GM18867 (cell line): ENCODE measurements at regions not wholly inside any gene's neighbourhood (a gene's known extent, or its start where the extent isn't known, plus 50 kb on each side); places are given as distances from the start of the nearest gene placed in this dataset.
"Not testable (repeated sequence)": the region's sequence is repeated elsewhere in the genome, so short reads cannot be mapped to it uniquely, and the experiment has no call there.

ENCODE experiments used
- ATAC-seq: cut with Tn5 transposase; IDR thresholded peaks from one replicate; pipeline ENCODE4 v1.9.1; 2021; ENCODE audit warnings: mild to moderate bottlenecking, moderate library complexity; ENCODE audit not compliant: unreplicated experiment

DNA sequence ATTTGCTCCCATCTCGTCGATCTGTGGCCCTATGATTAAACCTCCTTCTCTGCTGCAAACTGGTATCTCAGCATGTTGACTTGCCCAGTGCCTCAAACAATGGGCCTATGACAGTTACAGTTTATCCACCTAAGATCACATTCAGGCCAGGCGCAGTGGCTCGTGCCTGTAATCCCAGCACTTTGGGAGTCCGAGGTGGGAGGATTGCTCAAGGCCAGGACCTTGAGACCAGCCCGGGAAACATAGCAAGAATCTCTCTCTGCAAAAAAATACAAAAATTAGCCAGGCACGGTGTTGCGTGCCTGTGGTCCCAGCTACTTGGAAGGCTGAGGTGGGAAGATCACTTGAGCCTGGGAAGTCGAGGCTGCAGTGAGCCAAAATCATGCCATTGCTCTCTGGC is 79.8 kb upstream of the ADGRL1 start:
- ATAC-seq, result not testable (repeated sequence)

DNA sequence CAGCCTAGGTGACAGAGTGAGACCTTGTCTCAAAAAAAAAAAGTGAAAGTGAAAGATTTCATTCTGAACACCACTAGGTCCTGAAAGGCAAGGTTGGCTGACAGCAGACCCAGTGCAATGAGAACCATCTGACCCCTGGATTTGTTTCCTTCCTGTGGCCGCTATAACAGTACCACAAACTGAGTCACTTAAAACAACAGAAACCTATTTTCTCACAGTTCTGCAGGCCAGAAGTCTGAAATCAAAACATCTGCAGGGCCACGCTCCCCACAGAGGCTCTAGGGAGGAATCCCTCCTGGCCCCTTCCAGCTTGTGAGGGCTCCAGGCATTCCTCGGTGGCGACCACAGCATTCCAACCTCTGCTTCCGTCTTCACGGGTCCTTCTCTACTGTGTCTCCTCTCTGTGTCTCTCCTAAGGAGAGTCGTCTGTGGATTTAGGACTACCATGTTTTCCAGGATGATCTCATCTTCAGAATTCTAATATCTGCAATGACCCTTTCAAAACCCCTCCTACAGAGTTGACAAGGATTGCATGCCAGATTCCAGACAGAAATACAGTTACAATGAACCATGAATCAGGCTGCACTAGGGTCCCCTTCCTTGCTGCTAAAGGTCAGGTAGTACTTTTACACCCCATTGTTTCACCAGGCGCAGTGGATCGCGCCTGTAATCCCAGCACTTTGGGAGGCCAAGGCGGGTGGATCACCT is 78.0 kb upstream of the ADGRL1 start:
- peak; percentile 78 for ATAC-seq

DNA sequence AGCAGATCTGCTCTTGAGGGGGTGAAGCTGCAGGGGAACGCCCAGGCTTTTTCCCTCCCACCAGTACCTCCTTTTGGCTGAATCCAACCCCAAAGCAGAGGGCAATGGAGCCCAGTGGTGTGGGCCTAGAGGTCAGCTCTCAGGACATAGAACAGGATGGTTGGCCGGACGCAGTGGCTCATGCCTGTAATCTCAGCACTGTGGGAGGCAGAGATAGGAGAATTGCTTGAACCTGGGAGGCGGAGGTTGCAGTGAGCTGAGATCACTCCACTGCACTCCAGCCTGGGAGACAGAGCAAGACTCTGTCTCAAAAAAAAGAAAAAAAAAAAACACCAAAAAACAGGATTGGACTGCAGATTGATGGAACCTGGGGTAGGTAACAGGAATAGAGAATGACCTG is 73.3 kb upstream of the ADGRL1 start:
- ATAC-seq, result not testable (repeated sequence)

DNA sequence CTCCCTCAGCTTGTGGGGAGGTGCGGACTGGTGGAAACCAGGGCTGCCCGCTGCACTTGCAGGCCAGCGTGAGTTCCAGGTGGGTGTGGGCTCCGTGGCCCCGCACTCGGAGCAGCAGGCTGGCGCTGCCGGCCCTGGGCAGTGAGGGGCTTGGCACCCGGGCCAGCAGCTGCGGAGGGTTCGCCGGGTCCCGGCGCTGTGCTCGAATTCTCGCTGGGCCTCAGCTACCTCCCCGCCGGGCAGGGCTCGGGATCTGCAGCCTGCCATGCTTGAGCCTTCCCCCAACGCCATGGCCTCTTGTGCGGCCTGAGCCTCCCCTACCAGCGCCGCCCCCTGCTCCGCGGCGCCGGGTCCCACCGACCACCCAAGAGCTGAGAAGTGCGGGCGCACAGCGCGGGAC is 71.6 kb upstream of the ADGRL1 start:
- ATAC-seq, result no peak

DNA sequence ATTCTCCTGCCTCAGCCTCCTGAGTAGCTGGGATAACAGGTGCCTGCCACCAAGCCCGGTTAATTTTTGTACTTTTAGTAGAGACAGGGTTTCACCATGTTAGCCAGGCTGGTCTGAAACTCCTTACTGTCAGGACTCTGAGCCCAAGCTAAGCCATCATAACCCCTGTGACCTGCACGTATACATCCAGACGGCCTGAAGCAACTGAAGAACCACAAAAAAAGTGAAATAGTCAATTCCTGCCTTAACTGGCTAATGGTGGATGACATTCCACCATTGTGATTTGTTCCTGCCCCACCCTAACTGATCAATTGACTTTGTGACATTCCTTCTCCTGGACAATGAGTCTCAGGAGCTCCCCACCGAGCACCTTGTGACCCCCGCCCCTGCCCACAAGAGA is 69.9 kb upstream of the ADGRL1 start:
- not testable (repeated sequence) for ATAC-seq

DNA sequence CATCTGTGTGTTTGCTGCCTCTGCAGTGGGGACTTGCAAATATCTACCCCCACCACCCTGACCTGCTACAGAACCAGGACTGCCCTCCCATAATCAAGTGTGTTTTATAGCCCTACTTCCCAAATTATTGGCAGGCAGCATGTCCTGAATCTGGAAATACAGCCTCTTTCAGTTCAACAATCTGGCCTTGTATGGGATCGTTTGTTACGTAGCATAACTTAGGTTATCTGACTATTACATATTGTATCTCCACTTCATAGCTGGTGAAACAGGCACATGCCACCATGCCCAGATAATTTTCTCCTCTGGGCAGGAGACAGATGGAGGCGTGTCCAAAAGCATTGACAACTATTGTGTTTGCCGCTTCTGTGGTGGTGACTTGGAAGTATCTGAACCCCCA is 66.7 kb upstream of the ADGRL1 start:
- ATAC-seq, result no peak

DNA sequence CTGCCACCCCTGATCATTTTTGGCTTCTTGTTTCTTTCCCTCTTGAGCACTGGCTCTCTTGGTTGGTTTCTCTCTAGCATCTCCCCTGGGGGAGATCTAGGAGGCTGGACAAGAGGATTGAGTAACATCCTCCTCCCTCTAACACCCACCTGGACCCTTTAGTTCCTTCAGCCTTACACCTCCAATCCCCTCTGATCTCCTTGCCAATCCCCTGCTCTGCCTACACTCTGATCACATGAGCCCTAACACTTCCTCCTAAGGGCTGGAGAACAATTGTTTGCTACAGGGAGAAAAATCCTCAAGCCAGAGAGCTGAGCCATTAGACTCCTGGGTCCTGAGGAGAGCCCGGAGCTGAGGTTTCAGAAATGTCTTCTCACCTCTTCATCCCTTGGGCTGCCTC is 65.9 kb upstream of the ADGRL1 start:
- no peak for ATAC-seq

DNA sequence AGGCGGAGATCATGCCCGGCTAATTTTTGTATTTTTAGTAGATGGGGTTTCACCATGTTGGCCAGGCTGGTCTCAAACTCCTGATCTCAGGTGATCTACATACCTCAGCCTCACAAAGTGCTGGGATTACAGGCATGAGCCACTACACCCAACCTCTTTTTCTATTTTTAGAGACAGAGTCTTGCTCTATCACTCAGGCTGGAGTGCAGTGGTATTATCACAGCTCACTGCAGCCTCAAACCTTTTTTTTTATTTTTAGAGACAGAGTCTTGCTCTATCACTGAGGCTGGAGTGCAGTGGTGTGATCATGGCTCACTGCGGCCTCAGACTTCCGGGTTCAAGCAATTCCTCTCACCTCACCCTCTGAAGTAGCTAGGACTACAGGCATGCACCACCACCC is 64.6 kb upstream of the ADGRL1 start:
- not testable (repeated sequence) for ATAC-seq

DNA sequence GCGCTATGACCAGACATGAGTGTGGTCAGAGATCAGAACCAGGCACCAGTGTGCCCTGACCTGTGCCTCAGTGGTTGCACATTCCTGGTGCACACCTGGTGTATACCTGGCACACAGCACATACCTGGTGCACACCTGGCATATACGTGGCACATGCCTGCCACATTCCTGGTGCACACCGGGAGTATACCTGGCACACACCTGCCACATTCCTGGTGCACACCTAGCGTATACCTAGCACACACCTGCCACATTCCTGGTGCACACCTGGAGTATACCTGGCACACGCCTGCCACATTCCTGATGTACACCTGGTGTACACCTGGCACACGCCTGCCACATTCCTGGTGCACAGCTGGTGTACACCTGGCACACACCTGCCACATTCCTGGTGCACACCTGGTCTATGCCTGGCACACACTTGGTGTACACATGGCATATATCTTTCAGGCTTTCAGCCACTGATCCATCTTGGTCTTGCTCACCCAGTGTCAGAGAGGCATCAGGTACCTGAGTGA is 61.3 kb upstream of the ADGRL1 start:
- ATAC-seq, result no peak

DNA sequence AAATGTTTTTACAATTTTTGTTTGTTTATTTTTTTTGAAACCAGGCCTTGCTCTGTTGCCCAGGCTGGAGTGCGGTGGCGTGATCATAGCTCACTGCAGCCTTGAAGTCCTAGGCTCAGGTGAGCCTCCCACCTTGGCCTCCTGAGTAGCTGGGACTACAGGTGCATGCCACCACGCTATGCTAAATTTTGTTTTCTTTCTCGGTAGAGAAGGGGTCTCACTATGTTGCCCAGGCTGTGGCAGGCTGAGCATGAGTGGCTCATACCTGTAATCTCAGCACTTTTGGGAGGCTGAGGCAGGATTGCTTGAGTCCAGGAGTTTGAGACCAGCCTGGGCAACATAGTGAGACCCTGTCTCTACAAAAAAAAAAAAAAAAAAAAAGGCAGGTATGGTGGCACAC is 60.2 kb upstream of the ADGRL1 start:
- not testable (repeated sequence) for ATAC-seq

DNA sequence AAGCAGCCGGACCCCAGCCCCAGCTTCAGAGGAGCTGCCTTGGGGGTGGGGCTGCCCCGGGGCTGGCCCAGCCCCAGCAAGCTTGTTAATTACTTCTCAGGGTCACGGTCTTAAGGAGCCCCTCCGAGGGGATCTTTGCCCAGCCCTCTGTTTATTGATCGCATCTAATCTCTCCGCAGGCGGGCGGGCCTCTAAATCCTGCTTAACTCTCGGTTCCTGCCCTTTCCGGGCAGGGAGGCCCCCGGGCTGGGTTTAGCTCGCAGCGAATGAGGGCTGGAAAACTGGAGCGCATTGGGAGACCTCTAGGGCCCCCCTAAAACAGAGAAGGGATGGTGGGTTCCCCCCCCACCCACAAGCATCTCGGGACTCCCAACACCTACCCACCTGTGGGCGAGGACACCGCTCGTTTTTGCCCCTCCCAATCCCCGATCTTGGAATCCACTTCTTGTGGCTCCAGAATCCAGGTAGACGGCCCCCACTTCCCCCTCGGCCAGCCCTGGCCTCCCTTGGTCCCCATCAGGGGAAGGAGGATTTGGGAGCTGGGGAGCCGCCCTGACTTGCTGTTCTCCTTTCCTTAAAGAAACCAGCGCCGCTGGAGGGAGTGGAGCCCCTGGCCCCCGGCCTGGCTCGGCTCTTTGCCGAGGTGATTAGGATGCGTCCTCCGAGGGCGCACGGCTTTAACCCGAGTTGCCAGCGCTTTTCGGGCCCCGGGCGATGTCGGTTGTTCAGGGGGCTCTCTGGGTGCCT is 59.5 kb upstream of the ADGRL1 start:
- no peak for ATAC-seq

DNA sequence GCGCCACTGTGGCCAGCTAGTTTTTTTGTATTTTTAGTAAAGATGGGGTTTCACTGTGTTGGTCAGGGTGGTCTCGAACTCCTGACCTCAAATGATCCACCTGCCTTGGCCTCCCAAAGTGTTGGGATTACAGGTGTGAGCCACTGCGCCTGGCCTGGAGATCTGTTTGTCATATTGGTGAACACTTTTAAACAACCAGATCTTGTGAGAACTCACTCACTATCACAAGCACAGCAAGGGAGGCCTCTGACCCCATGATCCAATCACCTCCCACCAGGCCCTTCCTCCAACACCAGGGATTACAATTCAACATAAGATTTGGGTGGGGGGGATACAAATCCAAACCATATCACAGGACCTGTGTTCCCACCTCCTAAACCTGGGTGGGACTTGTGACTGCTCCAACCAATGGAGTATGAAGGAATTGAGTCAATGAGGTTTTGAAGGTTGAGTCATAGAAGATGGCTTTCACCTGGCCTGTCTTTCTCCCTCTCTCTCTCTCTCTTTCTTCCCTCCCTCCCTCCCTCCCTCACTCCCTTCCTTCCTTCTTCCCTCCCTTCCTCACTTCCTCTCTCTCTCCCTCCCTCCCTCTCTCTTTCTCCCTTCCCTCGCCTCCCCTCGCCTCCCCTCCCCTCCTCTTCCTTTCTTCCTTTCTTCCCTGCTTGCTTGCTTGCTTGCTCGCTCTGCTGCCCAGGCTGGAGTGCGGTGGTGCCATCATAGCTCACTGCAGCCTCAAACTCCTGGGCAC is 50.1 kb upstream of the ADGRL1 start:
- not testable (repeated sequence) for ATAC-seq
